ENCODE measurements at regions not wholly inside any gene's neighbourhood (a gene's known extent, or its start where the extent isn't known, plus 50 kb on each side); places are given as distances from the start of the nearest gene placed in this dataset.

- no peaks in the 10 kb centered on the region for H3K27me3 Mint-ChIP-seq (ENCODE audit: insufficient read depth, unreplicated experiment)
- H3K27ac Mint-ChIP-seq (ENCODE audit: low read depth, unreplicated experiment) = no peak overlapping the region
- peaks cover 22% of the 10 kb centered on the region for H3K9me3 Mint-ChIP-seq (ENCODE audit: unreplicated experiment)
- H3K4me3 Mint-ChIP-seq (ENCODE audit: unreplicated experiment) = no peak overlapping the region
- TF ChIP-seq CTCF (IDR thresholded peaks at IDR 0.05; ENCODE audit: unreplicated experiment) = no peak
- POLR2A ChIA-PET = no interaction called here
- BruUV-seq (replicated peaks) = no TSS peak
- intact Hi-C loops (cut with micrococcal nuclease) = no loop called here
- H3K36me3 Mint-ChIP-seq (ENCODE audit: insufficient read depth, unreplicated experiment) = no peaks in the 10 kb centered on the region
- CTCF ChIA-PET = interaction anchor here (1.0 kb wide), 1 partner anchor 11 kb away, joined by 4 read pairs; no protein-coding TSS in a partner anchor
- no peaks in the 10 kb centered on the region for H3K4me1 Mint-ChIP-seq (ENCODE audit: insufficient read depth, unreplicated experiment)
- DNase-seq (ENCODE audit: unreplicated experiment) = no peak
These were observed 140.5 kb downstream of the BTBD3 start for GRCh38 chr20:12058216-12058615.

GRCh38 chr20:12061466-12061865, 143.8 kb downstream of the BTBD3 start:
- peak; percentile 6 for DNase-seq (ENCODE audit: unreplicated experiment)
- no peaks in the 10 kb centered on the region for H3K27me3 Mint-ChIP-seq (ENCODE audit: insufficient read depth, unreplicated experiment)
- no TSS peak for BruUV-seq (replicated peaks)
- ChIA-PET CTCF (interaction anchor here (0.6 to 0.9 kb wide), 4 partner anchors 11 to 43 kb away, joined by 3 to 4 read pairs (median 3); no protein-coding TSS in a partner anchor), POLR2A (interaction anchor here (0.6 to 0.7 kb wide), 2 partner anchors 62 to 209 kb away, joined by 3 read pairs; no protein-coding TSS in a partner anchor)
- intact Hi-C loops (cut with micrococcal nuclease) = no loop called here
- H3K36me3 Mint-ChIP-seq (ENCODE audit: insufficient read depth, unreplicated experiment) = no peaks in the 10 kb centered on the region
- TF ChIP-seq CTCF (IDR thresholded peaks at IDR 0.05; ENCODE audit: unreplicated experiment) = no peak
- H3K4me3 Mint-ChIP-seq (ENCODE audit: unreplicated experiment) = no peak overlapping the region
- H3K4me1 Mint-ChIP-seq (ENCODE audit: insufficient read depth, unreplicated experiment) = no peaks in the 10 kb centered on the region
- no peak overlapping the region for H3K27ac Mint-ChIP-seq (ENCODE audit: low read depth, unreplicated experiment)
- peaks cover 23% of the 10 kb centered on the region for H3K9me3 Mint-ChIP-seq (ENCODE audit: unreplicated experiment)

GRCh38 chr20:12063106-12063684, 145.5 kb downstream of the BTBD3 start:
- CTCF ChIA-PET = interaction anchor here (0.7 kb wide), 2 partner anchors 386 to 475 kb away, joined by 3 read pairs; no protein-coding TSS in a partner anchor
- Mint-ChIP-seq H3K4me1 (ENCODE audit: insufficient read depth, unreplicated experiment) (no peaks in the 10 kb centered on the region), H3K36me3 (ENCODE audit: insufficient read depth, unreplicated experiment) (no peaks in the 10 kb centered on the region), H3K27me3 (ENCODE audit: insufficient read depth, unreplicated experiment) (no peaks in the 10 kb centered on the region), H3K27ac (ENCODE audit: low read depth, unreplicated experiment) (no peak overlapping the region), H3K9me3 (ENCODE audit: unreplicated experiment) (peaks cover 23% of the 10 kb centered on the region), H3K4me3 (ENCODE audit: unreplicated experiment) (no peak overlapping the region)
- BruUV-seq (replicated peaks) = no TSS peak
- no peak for DNase-seq (ENCODE audit: unreplicated experiment)
- intact Hi-C loops (cut with micrococcal nuclease) = no loop called here
- no peak for TF ChIP-seq CTCF (IDR thresholded peaks at IDR 0.05; ENCODE audit: unreplicated experiment)
- POLR2A ChIA-PET = no interaction called here

- TF ChIP-seq CTCF (IDR thresholded peaks at IDR 0.05; ENCODE audit: unreplicated experiment) = no peak
- intact Hi-C loops (cut with micrococcal nuclease) = no loop called here
- Mint-ChIP-seq H3K4me1 (ENCODE audit: insufficient read depth, unreplicated experiment) (no peaks in the 10 kb centered on the region), H3K9me3 (ENCODE audit: unreplicated experiment) (peaks cover 15% of the 10 kb centered on the region), H3K36me3 (ENCODE audit: insufficient read depth, unreplicated experiment) (no peaks in the 10 kb centered on the region), H3K4me3 (ENCODE audit: unreplicated experiment) (no peak overlapping the region), H3K27ac (ENCODE audit: low read depth, unreplicated experiment) (no peak overlapping the region), H3K27me3 (ENCODE audit: insufficient read depth, unreplicated experiment) (no peaks in the 10 kb centered on the region)
- BruUV-seq (replicated peaks) = no TSS peak
- POLR2A ChIA-PET = no interaction called here
- CTCF ChIA-PET = interaction anchor here (1.5 kb wide), 1 partner anchor 13 kb away, joined by 4 read pairs; no protein-coding TSS in a partner anchor
- no peak for DNase-seq (ENCODE audit: unreplicated experiment)
These were observed 146.8 kb downstream of the BTBD3 start for GRCh38 chr20:12064540-12064939.

Data from MCF 10A (cell line).